GM19193 (cell line): ENCODE measurements at regions not wholly inside any gene's neighbourhood (a gene's known extent, or its start where the extent isn't known, plus 50 kb on each side); places are given as distances from the start of the nearest gene placed in this dataset.

Source experiments
- POLR2A ChIP-seq: IDR thresholded peaks from 4 replicates; pipeline ENCODE4 v1.6.1; 2011; ENCODE audit not compliant: insufficient read depth, insufficient read length; ENCODE audit errors: extremely low read depth

DNA sequence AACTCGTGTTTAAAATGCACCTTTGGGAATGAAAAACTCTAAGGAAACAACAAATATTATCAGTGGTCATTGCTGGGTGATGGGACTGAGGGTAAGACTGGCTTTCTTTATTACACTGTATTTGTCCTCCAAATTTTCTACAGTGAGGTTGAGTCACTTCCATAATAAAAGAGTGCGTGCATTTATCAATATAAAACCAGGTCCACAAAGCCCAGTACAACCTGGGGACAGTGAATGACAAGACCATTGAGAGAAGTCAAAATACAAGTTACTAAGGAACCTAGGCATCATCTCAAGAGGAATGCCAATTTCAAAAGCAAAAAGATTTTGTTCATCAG lies 76.4 kb downstream of the MAGED4 start:
- no peak for TF ChIP-seq POLR2A

GRCh38 chrX:52261463-52262194 lies 76.9 kb downstream of the MAGED4 start:
- TF ChIP-seq POLR2A: peak; percentile 68

GRCh38 chrX:52262195-52262546 lies 77.5 kb downstream of the MAGED4 start:
- TF ChIP-seq POLR2A: no peak

- TF ChIP-seq POLR2A: no peak
Measured at GRCh38 chrX:52263417-52263816, 78.7 kb downstream of the MAGED4 start.

GRCh38 chrX:52265713-52266112 lies 81.0 kb downstream of the MAGED4 start:
- no peak for TF ChIP-seq POLR2A

- no peak for TF ChIP-seq POLR2A
Measured at GRCh38 chrX:52270453-52271116, 85.9 kb downstream of the MAGED4 start.

DNA sequence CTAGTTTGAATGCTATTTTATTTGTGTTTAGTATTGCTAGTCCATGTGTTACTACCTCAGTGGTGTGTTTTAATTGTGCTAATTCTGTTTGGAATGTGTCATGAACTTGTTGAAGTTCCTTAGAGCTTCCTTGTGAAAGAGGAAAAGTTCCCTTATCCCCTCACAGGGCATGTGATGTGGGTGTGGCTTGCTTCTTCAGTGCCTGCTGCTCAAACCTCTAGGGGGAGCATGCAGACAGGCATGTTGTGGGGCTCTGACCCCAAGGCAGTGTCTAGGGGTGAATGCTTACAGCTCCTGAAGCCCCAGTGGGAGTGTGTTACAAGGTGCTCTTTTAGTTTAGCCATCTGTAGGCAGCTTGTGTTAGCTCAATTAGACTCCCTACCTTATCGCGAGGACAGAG lies 86.5 kb downstream of the MAGED4 start:
- no peak for TF ChIP-seq POLR2A

DNA sequence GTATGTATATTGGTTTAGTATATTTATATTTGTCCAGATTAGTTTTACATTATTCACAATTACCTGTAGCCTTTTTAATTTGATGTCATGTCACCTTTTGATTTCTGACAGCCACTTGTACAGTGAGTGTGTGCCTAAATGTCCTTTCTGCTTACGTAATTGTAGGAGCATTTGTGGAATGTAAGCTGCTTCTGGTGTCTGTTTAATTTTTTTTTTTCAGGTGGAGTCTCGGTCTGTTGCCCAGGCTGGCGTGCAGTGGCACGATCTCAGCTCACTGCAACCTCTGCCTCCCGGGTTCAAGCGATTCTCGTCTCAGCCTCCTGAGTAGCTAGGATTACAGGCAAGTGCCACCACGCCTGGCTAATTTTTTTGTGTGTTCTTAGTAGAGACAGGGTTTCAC lies 91.2 kb upstream of the XAGE2 start:
- TF ChIP-seq POLR2A: no peak

DNA sequence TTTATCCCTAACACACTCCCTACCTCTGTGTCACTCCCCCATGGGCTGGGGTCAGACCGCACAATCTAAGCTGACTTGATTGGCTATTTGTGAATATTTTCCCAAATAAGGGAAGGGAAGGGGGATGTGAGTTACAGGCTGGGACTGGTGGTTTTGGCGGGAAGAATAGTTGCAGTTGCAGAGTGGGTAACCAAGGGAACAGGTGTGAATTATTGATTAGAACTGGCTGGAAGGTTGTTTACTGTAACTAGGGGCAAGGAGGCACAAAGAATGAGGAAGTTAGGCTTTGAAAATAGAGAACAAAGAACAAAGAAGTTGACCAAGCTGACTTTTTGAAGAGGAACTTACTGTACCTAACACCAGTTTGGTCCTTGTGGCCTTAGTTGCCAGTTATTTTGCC lies 88.0 kb upstream of the XAGE2 start:
- TF ChIP-seq POLR2A: no peak

- TF ChIP-seq POLR2A: no peak
Measured at GRCh38 chrX:52284865-52285264, 84.0 kb upstream of the XAGE2 start.
